GM12873 (cell line): ENCODE measurements at regions not wholly inside any gene's neighbourhood (a gene's known extent, or its start where the extent isn't known, plus 50 kb on each side); places are given as distances from the start of the nearest gene placed in this dataset.

ENCODE experiments used
- TF ChIP-seq, protein P1 (sequence below): IDR thresholded peaks from 2 replicates; pipeline ENCODE4 v1.5.1; 2012; ENCODE audit warnings: low read depth, mild to moderate bottlenecking, moderate library complexity, low read length, control low read depth; ENCODE audit not compliant: insufficient read depth; ENCODE audit errors: missing control alignments

DNA sequence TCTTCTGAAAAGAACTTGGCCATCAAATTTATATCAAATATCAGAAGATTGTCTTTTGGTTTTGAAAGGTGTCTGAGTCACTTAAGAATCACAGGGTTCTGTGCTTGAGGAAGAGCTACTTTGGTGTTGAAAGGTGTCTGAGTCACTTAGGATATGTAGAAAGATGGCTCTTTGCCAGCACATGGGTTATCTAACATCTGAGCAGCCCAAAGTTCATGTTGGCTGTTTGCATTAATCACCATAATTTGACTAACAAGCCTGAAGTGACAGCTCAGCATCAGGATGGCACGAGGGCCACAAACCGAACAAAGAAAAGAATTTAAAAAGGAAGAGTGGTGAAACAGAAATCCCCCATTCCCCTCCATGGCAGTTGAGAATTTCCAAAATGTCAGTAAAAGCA is 190.5 kb upstream of the CMC1 start:
- TF ChIP-seq, protein P1, sequence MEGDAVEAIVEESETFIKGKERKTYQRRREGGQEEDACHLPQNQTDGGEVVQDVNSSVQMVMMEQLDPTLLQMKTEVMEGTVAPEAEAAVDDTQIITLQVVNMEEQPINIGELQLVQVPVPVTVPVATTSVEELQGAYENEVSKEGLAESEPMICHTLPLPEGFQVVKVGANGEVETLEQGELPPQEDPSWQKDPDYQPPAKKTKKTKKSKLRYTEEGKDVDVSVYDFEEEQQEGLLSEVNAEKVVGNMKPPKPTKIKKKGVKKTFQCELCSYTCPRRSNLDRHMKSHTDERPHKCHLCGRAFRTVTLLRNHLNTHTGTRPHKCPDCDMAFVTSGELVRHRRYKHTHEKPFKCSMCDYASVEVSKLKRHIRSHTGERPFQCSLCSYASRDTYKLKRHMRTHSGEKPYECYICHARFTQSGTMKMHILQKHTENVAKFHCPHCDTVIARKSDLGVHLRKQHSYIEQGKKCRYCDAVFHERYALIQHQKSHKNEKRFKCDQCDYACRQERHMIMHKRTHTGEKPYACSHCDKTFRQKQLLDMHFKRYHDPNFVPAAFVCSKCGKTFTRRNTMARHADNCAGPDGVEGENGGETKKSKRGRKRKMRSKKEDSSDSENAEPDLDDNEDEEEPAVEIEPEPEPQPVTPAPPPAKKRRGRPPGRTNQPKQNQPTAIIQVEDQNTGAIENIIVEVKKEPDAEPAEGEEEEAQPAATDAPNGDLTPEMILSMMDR: no peak

DNA sequence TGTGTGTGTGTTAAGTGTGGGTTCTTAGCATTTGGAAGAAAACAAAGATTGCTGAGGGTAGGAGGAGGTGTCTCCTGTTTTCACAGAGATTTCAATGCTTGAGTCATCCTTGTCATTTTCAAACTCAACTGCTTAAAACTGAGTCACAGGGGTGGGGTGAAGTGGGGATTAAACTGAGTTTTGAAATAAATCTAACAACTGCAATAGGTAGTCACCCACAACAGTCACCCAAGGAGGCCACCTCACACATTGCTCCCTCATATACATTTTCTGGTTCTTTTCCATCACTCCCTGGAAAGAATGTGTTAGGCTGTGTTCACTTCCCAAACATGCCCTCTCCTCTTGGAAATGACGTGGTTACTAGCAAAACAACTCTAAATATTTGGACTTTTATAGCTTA is 187.7 kb upstream of the CMC1 start:
- TF ChIP-seq, protein P1: no peak

DNA sequence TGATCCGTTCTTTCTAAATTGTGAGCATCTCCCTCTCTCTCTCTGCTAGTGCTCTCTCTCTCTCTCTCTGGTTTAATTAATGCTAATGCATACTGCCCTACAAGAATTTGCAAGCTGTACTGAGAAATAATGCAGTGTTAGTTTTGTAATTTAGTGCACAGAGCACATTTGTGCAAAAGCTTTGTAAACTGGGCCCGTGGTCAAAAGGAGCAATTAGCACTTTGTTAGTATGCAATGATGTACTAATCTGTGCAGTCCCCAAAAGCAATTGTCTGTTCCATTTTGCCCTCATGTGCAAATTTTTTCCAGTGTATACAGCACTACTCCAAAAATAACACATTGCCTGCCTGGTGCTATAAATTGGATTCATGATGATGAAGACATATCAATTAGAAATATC is 184.6 kb upstream of the CMC1 start:
- TF ChIP-seq, protein P1: no peak

DNA sequence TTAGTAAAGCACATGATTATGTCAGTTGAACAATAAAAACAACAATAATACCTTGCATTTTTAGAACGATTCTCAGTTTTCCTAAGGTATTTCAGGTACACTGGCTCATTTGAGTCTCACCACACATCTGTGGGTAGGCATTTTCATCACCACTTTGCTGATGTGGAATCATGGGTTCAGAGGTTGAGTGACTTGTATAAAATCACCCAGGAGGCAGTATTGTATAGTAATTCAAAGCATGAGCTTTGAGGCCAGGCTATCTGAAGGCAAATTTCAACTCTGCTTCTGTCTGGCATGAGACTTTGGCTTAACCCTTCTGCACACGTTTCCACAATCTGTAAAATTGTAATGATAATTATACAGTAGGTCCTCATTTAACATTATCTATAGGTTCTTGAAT is 183.9 kb upstream of the CMC1 start:
- TF ChIP-seq, protein P1: no peak

DNA sequence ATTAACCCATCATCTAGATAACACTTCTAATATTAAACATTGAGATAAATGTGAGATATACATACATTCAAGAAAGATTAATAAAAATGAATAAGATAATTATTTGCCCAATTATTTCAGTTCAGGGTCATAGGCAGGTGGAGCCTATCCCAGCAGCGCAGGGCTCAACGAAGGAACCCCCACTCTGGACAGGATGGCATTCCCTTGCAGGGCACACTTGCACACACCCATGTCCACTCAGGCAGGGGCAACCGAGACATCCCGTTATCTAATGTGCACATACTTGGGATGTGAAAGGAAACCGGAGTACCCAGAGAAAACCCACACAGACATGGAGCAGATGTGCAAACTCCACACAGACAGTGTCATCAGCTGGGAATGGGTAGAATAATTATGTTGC is 175.4 kb upstream of the CMC1 start:
- TF ChIP-seq, protein P1: no peak

DNA sequence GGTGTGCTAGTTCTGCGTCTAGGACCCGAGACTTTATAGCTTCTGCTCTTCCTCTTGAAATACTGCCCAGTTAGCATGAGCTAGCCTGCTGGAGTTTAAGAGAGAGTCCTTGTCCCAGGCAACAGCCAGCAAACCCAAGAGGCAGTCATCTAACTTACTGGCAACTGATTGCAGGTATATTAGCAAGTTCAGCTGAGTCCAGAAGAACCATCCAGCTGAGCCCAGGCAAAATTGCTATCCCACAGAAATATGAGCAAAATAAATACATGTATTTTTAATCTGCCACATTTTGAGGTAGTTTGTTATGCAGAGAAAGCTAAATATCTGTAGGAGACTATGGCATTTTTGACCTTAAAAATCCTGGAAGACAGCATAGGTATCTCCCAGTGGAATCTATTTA is 174.4 kb upstream of the CMC1 start:
- TF ChIP-seq, protein P1: no peak

DNA sequence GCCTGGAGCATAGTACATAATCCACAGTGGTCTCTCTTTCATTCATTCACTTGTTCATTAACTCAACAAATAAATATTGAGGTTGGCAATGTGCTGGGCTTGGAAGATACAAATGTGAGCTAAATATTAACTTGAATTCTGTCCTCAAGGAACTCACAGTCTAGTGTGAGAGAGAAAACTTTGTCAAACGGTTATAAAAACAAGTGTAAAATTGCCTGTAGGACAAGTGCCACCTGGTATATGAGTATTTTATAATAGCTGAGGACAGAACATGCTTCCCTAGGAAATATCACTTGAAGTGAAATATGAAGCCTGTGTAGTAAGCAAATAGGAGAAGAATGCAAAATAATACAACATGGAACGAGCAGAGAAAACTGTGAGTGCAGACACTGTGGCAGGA is 173.1 kb upstream of the CMC1 start:
- TF ChIP-seq, protein P1: no peak

DNA sequence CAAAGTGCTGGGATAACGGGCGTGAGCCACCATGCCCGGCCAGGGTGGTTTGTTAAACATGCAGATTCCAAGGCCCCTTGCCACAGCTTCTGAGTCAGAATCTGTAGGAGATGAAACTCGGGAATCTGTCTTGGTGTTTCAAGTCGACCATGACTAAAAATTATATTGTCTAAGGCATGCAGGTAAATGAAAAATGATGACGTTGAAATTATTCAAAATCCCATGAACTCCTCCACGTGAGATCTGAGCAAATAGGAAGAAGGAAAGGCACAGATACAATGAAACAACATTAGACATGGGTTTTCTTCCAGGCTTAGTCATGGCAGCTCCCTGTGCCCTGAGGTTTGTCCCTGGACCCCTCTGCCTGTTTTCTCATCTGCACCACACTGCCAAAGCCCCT is 172.0 kb upstream of the CMC1 start:
- TF ChIP-seq, protein P1: no peak
